Fibroblast of lung (primary cell): ENCODE measurements at regions not wholly inside any gene's neighbourhood (a gene's known extent, or its start where the extent isn't known, plus 50 kb on each side); places are given as distances from the start of the nearest gene placed in this dataset.

Source experiments
- DNase-seq, 2 donors: peaks; one replicate each; pipeline versions ENCODE4 v3.0.0 to v3.0.0-alpha.2; 2010; ENCODE audit warnings: low read depth in 2 of 2
- H2AFZ ChIP-seq: 2 replicates; pipeline ENCODE4 v1.5.1; 2012; ENCODE audit warnings: low read length, control low read depth, inconsistent platforms
- H3K27ac ChIP-seq: 2 replicates; pipeline ENCODE4 v1.5.1; 2011; ENCODE audit warnings: low read length, control low read depth; ENCODE audit not compliant: insufficient read depth
- H3K27me3 ChIP-seq: 2 replicates; pipeline ENCODE4 v1.5.1; 2011; ENCODE audit warnings: mild to moderate bottlenecking, low read length; ENCODE audit not compliant: control insufficient read depth, insufficient read depth
- H3K36me3 ChIP-seq: 2 replicates; pipeline ENCODE4 v1.5.1; 2011; ENCODE audit warnings: low read length; ENCODE audit not compliant: control insufficient read depth, insufficient read depth
- H3K4me1 ChIP-seq: 2 replicates; pipeline ENCODE4 v1.5.1; 2011; ENCODE audit warnings: low read length; ENCODE audit not compliant: control insufficient read depth, insufficient read depth; ENCODE audit errors: extremely low read depth
- H3K4me2 ChIP-seq: 2 replicates; pipeline ENCODE4 v1.5.1; 2011; ENCODE audit warnings: low read length, control low read depth; ENCODE audit not compliant: insufficient read depth; ENCODE audit errors: extremely low read depth
- H3K4me3 ChIP-seq, 4 experiments: fragments of 200-600 bp in 1 of 4; sonication (generic) in 1 of 4; replicated peaks in 1 of 4; 2 replicates each; pipeline ENCODE4 v1.5.1; 2011 to 2016; ENCODE audit warnings: low read length in 4 of 4, low read depth in 3 of 4, mild to moderate bottlenecking in 3 of 4, control low read depth in 2 of 4, inconsistent platforms in 1 of 4, mixed read lengths in 1 of 4; ENCODE audit not compliant: insufficient read depth in 1 of 4; ENCODE audit errors: control extremely low read depth in 1 of 4
- H3K79me2 ChIP-seq: 2 replicates; pipeline ENCODE4 v1.5.1; 2012; ENCODE audit warnings: mild to moderate bottlenecking, low read length, inconsistent platforms; ENCODE audit not compliant: control insufficient read depth, insufficient read depth
- H3K9ac ChIP-seq: 2 replicates; pipeline ENCODE4 v1.5.1; 2011; ENCODE audit warnings: mild to moderate bottlenecking, low read length, control low read depth; ENCODE audit not compliant: insufficient read depth
- H3K9me3 ChIP-seq: 2 replicates; pipeline ENCODE4 v1.5.1; 2012; ENCODE audit warnings: low read depth, low read length; ENCODE audit not compliant: control insufficient read depth, insufficient read depth
- H4K20me1 ChIP-seq: 2 replicates; pipeline ENCODE4 v1.5.1; 2011; ENCODE audit warnings: low read length; ENCODE audit not compliant: control insufficient read depth, insufficient read depth; ENCODE audit errors: extremely low read depth
- EZH2 ChIP-seq: IDR thresholded peaks from 2 replicates; pipeline ENCODE4 v1.5.1; 2012; ENCODE audit warnings: low read length, control low read depth, mild to moderate bottlenecking; ENCODE audit errors: missing control alignments
- TF ChIP-seq, protein P1 (sequence below), 2 donors: IDR thresholded peaks in 1 of 2; conservative IDR thresholded peaks in 1 of 2; 1 replicate in 1 of 2; 2 replicates in 1 of 2; pipeline ENCODE4 v1.5.1; 2011 to 2012; ENCODE audit warnings: low read length in 2 of 2, control low read depth in 1 of 2, inconsistent platforms in 1 of 2, low read depth in 1 of 2, mild to moderate bottlenecking in 1 of 2

DNA sequence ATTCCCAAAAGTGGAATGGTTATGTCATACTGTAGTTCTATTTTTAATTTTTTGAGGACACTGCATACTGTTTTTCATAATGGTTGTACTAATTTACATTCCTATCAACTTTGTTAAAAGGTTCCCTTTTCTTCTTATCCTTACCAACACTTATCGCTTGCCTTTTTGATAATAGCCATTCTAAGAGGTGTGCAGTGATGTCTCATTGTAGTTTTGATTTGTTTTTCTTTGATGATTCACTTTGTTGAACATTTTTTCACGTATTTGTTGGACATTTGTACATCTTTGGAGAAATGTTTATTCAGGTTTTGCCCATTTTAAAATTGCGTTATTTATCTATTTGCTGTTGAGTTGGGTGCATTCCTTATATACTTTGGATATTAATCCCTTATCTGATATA, 188.8 kb upstream of the SPRY2 start:
- DNase-seq: peak in 1 of 2 donors; percentile 39

DNA sequence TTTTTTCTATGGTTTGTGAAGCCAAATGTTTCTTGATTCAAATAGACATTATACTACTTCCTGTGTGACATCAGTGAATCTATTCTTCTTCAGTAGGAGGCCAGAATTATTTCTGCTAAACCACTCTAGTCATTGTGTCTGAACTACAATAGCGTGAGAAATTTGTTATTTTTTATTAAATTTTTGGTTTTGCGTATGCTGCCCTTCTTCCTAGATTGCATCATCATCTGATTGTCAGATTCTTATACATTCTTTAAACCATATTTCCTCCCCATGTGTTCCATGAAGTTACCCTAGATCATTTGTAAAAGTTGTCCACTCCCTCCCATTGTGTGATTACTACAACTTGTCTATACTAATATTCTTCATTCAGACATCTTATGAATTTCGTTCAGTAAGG, 187.8 kb upstream of the SPRY2 start:
- Histone ChIP-seq H3K36me3 (no peaks in the 10 kb centered on the region), H3K4me2 (no peak overlapping the region), H3K27ac (no peak overlapping the region), H3K9ac (no peak overlapping the region), H3K4me3 (no peak overlapping the region), H4K20me1 (peaks cover 1% of the 10 kb centered on the region), H3K4me1 (no peaks in the 10 kb centered on the region), H3K79me2 (no peaks in the 10 kb centered on the region), H3K9me3 (no peaks in the 10 kb centered on the region), H3K27me3 (no peaks in the 10 kb centered on the region), H2AFZ (no peak overlapping the region)
- TF ChIP-seq, protein P1, sequence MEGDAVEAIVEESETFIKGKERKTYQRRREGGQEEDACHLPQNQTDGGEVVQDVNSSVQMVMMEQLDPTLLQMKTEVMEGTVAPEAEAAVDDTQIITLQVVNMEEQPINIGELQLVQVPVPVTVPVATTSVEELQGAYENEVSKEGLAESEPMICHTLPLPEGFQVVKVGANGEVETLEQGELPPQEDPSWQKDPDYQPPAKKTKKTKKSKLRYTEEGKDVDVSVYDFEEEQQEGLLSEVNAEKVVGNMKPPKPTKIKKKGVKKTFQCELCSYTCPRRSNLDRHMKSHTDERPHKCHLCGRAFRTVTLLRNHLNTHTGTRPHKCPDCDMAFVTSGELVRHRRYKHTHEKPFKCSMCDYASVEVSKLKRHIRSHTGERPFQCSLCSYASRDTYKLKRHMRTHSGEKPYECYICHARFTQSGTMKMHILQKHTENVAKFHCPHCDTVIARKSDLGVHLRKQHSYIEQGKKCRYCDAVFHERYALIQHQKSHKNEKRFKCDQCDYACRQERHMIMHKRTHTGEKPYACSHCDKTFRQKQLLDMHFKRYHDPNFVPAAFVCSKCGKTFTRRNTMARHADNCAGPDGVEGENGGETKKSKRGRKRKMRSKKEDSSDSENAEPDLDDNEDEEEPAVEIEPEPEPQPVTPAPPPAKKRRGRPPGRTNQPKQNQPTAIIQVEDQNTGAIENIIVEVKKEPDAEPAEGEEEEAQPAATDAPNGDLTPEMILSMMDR (conservative IDR thresholded peaks at IDR 0.05 in 1 of 2, IDR thresholded peaks at IDR 0.05 in 1 of 2; ENCODE audit: low read depth in 1 of 2, low read length in 2 of 2): no peak
- TF ChIP-seq EZH2: no peak
- no peak for DNase-seq

More for the DNA sequence above, 188.8 kb upstream of the SPRY2 start:
- Histone ChIP-seq H4K20me1 (peaks cover 1% of the 10 kb centered on the region), H3K9ac (no peak overlapping the region), H3K4me3 (no peak overlapping the region), H3K79me2 (no peaks in the 10 kb centered on the region), H3K4me1 (no peaks in the 10 kb centered on the region), H3K27me3 (no peaks in the 10 kb centered on the region), H2AFZ (no peak overlapping the region), H3K36me3 (no peaks in the 10 kb centered on the region), H3K27ac (no peak overlapping the region), H3K4me2 (no peak overlapping the region), H3K9me3 (no peaks in the 10 kb centered on the region)
- TF ChIP-seq, protein P1 (conservative IDR thresholded peaks at IDR 0.05 in 1 of 2, IDR thresholded peaks at IDR 0.05 in 1 of 2; ENCODE audit: low read depth in 1 of 2, low read length in 2 of 2): no peak
- no peak for TF ChIP-seq EZH2

DNA sequence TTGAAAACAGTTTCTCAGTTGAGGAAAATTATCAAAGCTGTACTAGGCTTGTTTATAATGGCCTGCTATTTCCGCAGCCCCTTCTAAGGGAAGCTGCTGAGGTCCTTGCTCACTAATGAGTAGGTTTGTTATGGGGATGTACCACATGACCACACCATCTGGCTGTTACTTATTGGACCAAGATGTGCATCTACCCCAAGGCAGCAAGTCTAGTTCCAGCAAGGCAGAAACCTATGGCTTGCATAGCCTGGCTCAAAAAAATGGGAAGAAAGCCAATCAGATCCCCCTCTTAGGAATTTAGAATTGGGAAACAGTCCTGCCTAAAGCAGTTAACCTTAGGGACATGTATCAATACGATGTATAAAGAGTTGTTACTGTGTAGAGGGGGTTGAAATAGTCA, 186.5 kb upstream of the SPRY2 start:
- H2AFZ ChIP-seq: no peak overlapping the region
- no peaks in the 10 kb centered on the region for H3K9me3 ChIP-seq
- TF ChIP-seq, protein P1 (conservative IDR thresholded peaks at IDR 0.05 in 1 of 2, IDR thresholded peaks at IDR 0.05 in 1 of 2; ENCODE audit: low read depth in 1 of 2, low read length in 2 of 2): no peak
- no peak for TF ChIP-seq EZH2
- no peak overlapping the region for H3K9ac ChIP-seq
- peaks cover 1% of the 10 kb centered on the region for H4K20me1 ChIP-seq
- H3K4me3 ChIP-seq: no peak overlapping the region
- no peaks in the 10 kb centered on the region for H3K79me2 ChIP-seq
- H3K27ac ChIP-seq: no peak overlapping the region
- DNase-seq: no peak
- no peaks in the 10 kb centered on the region for H3K4me1 ChIP-seq
- no peak overlapping the region for H3K4me2 ChIP-seq
- H3K27me3 ChIP-seq: no peaks in the 10 kb centered on the region
- H3K36me3 ChIP-seq: no peaks in the 10 kb centered on the region
